Transverse colon (tissue), 4 donors: ENCODE measurements at regions not wholly inside any gene's neighbourhood (a gene's known extent, or its start where the extent isn't known, plus 50 kb on each side); places are given as distances from the start of the nearest gene placed in this dataset.

Experiments used
- DNase-seq: peaks from one replicate; pipeline ENCODE4 v3.0.0-alpha.2; 2019
- H3K27ac ChIP-seq, 4 donors: fragments of 200-600 bp; sonication (generic); 2 replicates each; pipeline ENCODE4 v1.5.1; 2016 to 2018; ENCODE audit warnings: inconsistent platforms in 4 of 4
- H3K27me3 ChIP-seq: fragments of 200-600 bp; sonication (generic); 2 replicates; pipeline ENCODE4 v1.5.1; 2017; ENCODE audit warnings: inconsistent platforms
- H3K36me3 ChIP-seq, 4 donors: fragments of 200-600 bp; sonication (generic); 2 replicates each; pipeline ENCODE4 v1.5.1; 2017 to 2019; ENCODE audit warnings: inconsistent platforms in 4 of 4
- H3K4me1 ChIP-seq, 4 donors: fragments of 200-600 bp; sonication (generic); 2 replicates each; pipeline ENCODE4 v1.5.1; 2017 to 2020; ENCODE audit warnings: inconsistent platforms in 4 of 4
- H3K4me3 ChIP-seq, 4 donors: fragments of 200-600 bp; sonication (generic); 1 replicate in 1 of 4; 2 replicates in 3 of 4; pipeline versions ENCODE4 v1.5.1 to v1.6.1; 2017 to 2019; ENCODE audit warnings: inconsistent platforms in 4 of 4
- H3K9me3 ChIP-seq, 2 donors: fragments of 200-600 bp; sonication (generic); 2 replicates each; pipeline ENCODE4 v1.5.1; 2017 to 2019; ENCODE audit warnings: inconsistent platforms in 2 of 2
- EP300 ChIP-seq: sonication (generic); formaldehyde crosslinking; IDR thresholded peaks from one replicate; pipeline ENCODE4 v1.6.1; 2017; ENCODE audit warnings: antibody characterized with exemption, low read depth
- POLR2A ChIP-seq: fragments of 450-650 bp; IDR thresholded peaks from one replicate; pipeline ENCODE4 v1.6.1; 2016; ENCODE audit warnings: antibody characterized with exemption, mild to moderate bottlenecking, moderate library complexity
- POLR2AphosphoS5 ChIP-seq, 3 donors: sonication (generic); formaldehyde crosslinking; IDR thresholded peaks; one replicate each; pipeline ENCODE4 v1.6.1; 2016; ENCODE audit warnings: antibody characterized with exemption in 3 of 3
- WGBS, 2 donors: methylation state at CpG; one replicate each; pipeline ENCODE4 v1.1.5; 2018; ENCODE audit warnings: low coverage in 1 of 2; 5-methylcytosine and 5-hydroxymethylcytosine counted together
- in situ Hi-C, 4 donors: fragments of 200-750 bp; cut with MboI; loops; one replicate each; pipeline versions ENCODE4 v1.15.0 to v1.15.1; 2017; ENCODE audit warnings: low sequenced_read_pairs in 3 of 4, low pct_ligation_motif_present in 1 of 4, low pct_unique_long_range_greater_than_20kb in 1 of 4
- intact Hi-C: fragments of 100-400 bp; cut with DNase I; formaldehyde crosslinking; loops from one replicate; pipeline ENCODE4 v1.15.1; 2023; ENCODE audit warnings: low total_unique reads
- TF ChIP-seq, protein P1 (sequence below), 5 experiments: fragments of 200-600 bp in 3 of 5; fragments of 450-650 bp in 2 of 5; sonication (generic) in 3 of 5; IDR thresholded peaks; 1 replicate in 2 of 5; 2 replicates in 3 of 5; pipeline ENCODE4 v1.5.1; 2016 to 2017; ENCODE audit warnings: antibody characterized with exemption in 5 of 5, inconsistent platforms in 3 of 5, mild to moderate bottlenecking in 2 of 5, moderate library complexity in 1 of 5

DNA sequence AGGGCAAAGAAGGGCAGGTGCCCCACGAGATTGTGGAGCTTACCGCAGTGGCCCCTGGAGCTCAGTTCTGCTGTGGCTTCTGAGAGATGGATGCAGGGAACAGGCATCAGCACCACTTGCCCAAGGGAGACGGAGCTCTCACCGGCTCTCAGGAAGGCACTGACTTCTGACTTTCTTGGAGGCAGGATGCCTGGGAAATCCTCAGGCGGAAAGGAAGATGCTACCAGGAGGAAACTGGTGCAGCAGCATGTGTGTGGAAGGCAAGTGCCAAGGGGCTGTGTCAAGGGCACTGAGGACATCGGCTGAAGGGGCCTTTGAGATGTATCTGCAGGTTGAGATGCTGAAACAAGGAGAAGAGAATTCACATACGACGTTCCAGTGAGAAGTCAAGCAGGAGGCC lies 64.0 kb downstream of the FOXA2 start:
- no peak for DNase-seq
- H3K36me3 ChIP-seq = no peaks in the 10 kb centered on the region
- no peak for TF ChIP-seq EP300
- TF ChIP-seq POLR2AphosphoS5 (IDR thresholded peaks at IDR 0.05) = no peak
- TF ChIP-seq, protein P1, sequence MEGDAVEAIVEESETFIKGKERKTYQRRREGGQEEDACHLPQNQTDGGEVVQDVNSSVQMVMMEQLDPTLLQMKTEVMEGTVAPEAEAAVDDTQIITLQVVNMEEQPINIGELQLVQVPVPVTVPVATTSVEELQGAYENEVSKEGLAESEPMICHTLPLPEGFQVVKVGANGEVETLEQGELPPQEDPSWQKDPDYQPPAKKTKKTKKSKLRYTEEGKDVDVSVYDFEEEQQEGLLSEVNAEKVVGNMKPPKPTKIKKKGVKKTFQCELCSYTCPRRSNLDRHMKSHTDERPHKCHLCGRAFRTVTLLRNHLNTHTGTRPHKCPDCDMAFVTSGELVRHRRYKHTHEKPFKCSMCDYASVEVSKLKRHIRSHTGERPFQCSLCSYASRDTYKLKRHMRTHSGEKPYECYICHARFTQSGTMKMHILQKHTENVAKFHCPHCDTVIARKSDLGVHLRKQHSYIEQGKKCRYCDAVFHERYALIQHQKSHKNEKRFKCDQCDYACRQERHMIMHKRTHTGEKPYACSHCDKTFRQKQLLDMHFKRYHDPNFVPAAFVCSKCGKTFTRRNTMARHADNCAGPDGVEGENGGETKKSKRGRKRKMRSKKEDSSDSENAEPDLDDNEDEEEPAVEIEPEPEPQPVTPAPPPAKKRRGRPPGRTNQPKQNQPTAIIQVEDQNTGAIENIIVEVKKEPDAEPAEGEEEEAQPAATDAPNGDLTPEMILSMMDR (IDR thresholded peaks at IDR 0.05) = no peak
- no peak for TF ChIP-seq POLR2A
- H3K27me3 ChIP-seq = no peaks in the 10 kb centered on the region
- in situ Hi-C loops = no loop called here
- H3K4me1 ChIP-seq = no peaks in the 10 kb centered on the region
- H3K9me3 ChIP-seq = no peaks in the 10 kb centered on the region
- whole genome bisulfite sequencing, 2 donors = 88 to 98% methylated on average over 4 to 8 of the region's 8 CpGs
- H3K4me3 ChIP-seq = no peak overlapping the region
- intact Hi-C loops = no loop called here
- no peak overlapping the region for H3K27ac ChIP-seq

DNA sequence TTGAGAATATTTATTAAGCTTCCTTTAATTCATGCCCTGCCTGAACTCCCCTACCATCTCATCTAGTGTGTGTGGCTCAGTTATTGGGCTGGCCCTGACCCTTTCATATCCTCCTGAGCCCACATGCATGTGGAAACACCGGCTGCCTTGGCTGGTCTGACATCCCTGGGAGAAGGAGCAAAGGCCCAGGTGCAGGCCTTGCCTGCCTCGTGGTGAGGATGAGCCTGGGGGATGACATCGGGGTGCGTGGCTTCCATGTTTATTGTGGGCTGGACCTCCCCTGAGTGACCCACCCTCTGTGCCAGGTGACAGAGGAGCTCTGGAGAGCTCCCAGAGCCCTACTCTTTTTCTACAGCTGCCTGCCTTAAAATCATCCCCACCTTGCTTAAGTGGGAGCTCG lies 69.1 kb downstream of the FOXA2 start:
- H3K4me1 ChIP-seq = peaks cover 0 to 21% (median 7%) of the 10 kb centered on the region in 4 donors
- H3K27ac ChIP-seq = no peak overlapping the region
- H3K36me3 ChIP-seq = no peaks in the 10 kb centered on the region
- whole genome bisulfite sequencing, 2 donors = 80% methylated on average over 5 of the region's 5 CpGs; no CpG with 5 or more reads in 1 of the 2 donors
- intact Hi-C loops = loop anchor here (1.0 kb wide), 1 partner anchor 19 kb away; no protein-coding TSS in a partner anchor
- in situ Hi-C loops = no loop called here
- DNase-seq = no peak
- H3K27me3 ChIP-seq = no peaks in the 10 kb centered on the region
- TF ChIP-seq POLR2A (no peak), POLR2AphosphoS5 (IDR thresholded peaks at IDR 0.05) (no peak), EP300 (no peak)
- TF ChIP-seq, protein P1 (IDR thresholded peaks at IDR 0.05) = no peak
- no peak overlapping the region for H3K4me3 ChIP-seq
- no peaks in the 10 kb centered on the region for H3K9me3 ChIP-seq

DNA sequence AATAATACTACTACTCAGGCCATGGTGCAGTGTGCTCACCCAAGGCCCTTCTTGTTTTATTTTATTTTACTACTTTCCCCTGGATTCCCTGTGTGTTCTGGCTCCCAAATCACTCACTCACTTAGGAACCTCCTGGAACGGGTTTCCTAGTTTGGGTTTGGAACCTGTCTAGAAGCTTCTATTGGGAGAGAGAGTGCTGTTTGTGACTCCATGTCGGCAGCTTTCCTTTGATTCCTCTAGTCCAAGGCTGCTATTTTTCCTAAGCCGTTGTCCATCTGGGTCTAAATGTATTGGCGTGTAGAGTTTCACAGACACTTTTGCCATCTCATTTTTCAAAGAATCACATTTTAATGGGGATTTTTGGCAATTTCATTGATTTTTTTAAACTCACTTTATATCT lies 70.8 kb downstream of the FOXA2 start:
- WGBS, 2 donors = 89% methylated on average over 4 of the region's 4 CpGs; no CpG with 5 or more reads in 1 of the 2 donors
- in situ Hi-C loops (no loop called here), intact Hi-C loops (no loop called here)
- TF ChIP-seq, protein P1 (IDR thresholded peaks at IDR 0.05) = no peak
- TF ChIP-seq POLR2A (no peak), POLR2AphosphoS5 (IDR thresholded peaks at IDR 0.05) (no peak), EP300 (no peak)
- Histone ChIP-seq H3K4me1 (peaks cover 0 to 21% (median 7%) of the 10 kb centered on the region in 4 donors), H3K27me3 (no peaks in the 10 kb centered on the region), H3K36me3 (no peaks in the 10 kb centered on the region), H3K9me3 (no peaks in the 10 kb centered on the region), H3K27ac (peak overlapping the region in 2 of 4 donors; percentile 20 to 38), H3K4me3 (no peak overlapping the region)
- DNase-seq = no peak

DNA sequence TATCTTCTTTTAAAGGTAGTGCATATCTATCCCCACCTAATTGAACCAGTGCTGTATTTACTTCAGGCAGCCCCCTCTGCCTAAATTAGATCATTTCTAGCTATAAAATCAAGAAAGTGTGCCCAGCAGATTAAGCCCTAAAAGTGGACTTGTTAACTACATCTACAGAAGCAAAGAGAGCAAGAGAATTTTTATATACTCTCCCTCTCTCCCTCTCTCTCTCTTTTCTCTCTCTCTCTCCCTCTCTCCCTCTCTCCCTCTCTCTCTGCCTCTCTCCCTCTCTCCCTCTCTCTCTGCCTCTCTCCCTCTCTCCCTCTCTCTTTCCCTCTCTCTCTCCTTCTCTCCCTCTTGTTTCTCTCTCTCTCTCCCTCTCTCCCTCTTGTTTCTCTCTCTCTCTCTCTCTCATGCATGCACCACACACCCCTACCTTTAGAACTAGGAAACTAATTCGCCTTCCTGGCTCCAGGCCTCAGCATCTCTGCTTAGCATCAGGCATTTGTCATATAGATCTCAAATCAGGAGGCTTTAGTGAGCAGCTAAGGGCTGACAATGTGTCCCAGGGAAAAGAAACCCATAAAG lies 71.4 kb downstream of the FOXA2 start:
- Histone ChIP-seq H3K36me3 (no peaks in the 10 kb centered on the region), H3K4me1 (peaks cover 0 to 21% (median 7%) of the 10 kb centered on the region in 4 donors), H3K9me3 (no peaks in the 10 kb centered on the region), H3K4me3 (no peak overlapping the region), H3K27me3 (no peaks in the 10 kb centered on the region), H3K27ac (peak overlapping the region in 3 of 4 donors; percentile 24 to 43 (median 38))
- in situ Hi-C loops (no loop called here), intact Hi-C loops (no loop called here)
- TF ChIP-seq, protein P1 (IDR thresholded peaks at IDR 0.05) = no peak
- TF ChIP-seq POLR2A (no peak), POLR2AphosphoS5 (IDR thresholded peaks at IDR 0.05) (no peak), EP300 (no peak)
- 41% methylated on average over 1 of the region's 1 CpG; no CpG with 5 or more reads in 1 of the 2 donors for WGBS, 2 donors
- no peak for DNase-seq
